ENCODE measurements at regions not wholly inside any gene's neighbourhood (a gene's known extent, or its start where the extent isn't known, plus 50 kb on each side); places are given as distances from the start of the nearest gene placed in this dataset.

GRCh38 chr21:35748678-35749314, 311.5 kb downstream of the SETD4 start:
- TF ChIP-seq EP300 (IDR thresholded peaks at IDR 0.05; ENCODE audit: borderline replicate concordance in 1 of 2, low read depth in 1 of 2, low read length in 1 of 2) = no peak
- no peak for TF ChIP-seq CTCF (IDR thresholded peaks at IDR 0.05)
- TF ChIP-seq YY1 (IDR thresholded peaks at IDR 0.05; ENCODE audit: low read depth) = no peak
- no peak for TF ChIP-seq MEF2A (IDR thresholded peaks at IDR 0.05; ENCODE audit: borderline replicate concordance, low read depth)
- TF ChIP-seq REST (IDR thresholded peaks at IDR 0.05; ENCODE audit: low read depth, low read length) = no peak
- TF ChIP-seq MAX (IDR thresholded peaks at IDR 0.05; ENCODE audit: low read depth) = no peak
- no peak for TF ChIP-seq POLR2AphosphoS5 (IDR thresholded peaks at IDR 0.05; ENCODE audit: low read depth, low read length)
- no peak for TF ChIP-seq PBX3 (IDR thresholded peaks at IDR 0.05)
- TF ChIP-seq USF2 (IDR thresholded peaks at IDR 0.05; ENCODE audit: borderline replicate concordance, low read depth, low read length) = no peak
- no peak for TF ChIP-seq FOXJ3 (CRISPR knock-in tag; IDR thresholded peaks at IDR 0.05)
- no peak for TF ChIP-seq GABPA (IDR thresholded peaks at IDR 0.05; ENCODE audit: low read depth)

All from SK-N-SH (cell line).